NT2/D1 (cell line): ENCODE measurements at regions not wholly inside any gene's neighbourhood (a gene's known extent, or its start where the extent isn't known, plus 50 kb on each side); places are given as distances from the start of the nearest gene placed in this dataset.

ENCODE experiments used
- SUZ12 ChIP-seq: IDR thresholded peaks from 2 replicates; pipeline ENCODE4 v1.6.1; 2011; ENCODE audit not compliant: insufficient read length, insufficient read depth; ENCODE audit errors: extremely low read depth
- ZNF274 ChIP-seq: IDR thresholded peaks from 2 replicates; pipeline ENCODE4 v1.6.1; 2011; ENCODE audit warnings: mild to moderate bottlenecking, low read depth, low read length

GRCh38 chr1:221594576-221594975, 147.3 kb downstream of the DUSP10 start:
- TF ChIP-seq ZNF274, result no peak
- TF ChIP-seq SUZ12, result no peak
